ENCODE measurements at regions not wholly inside any gene's neighbourhood (a gene's known extent, or its start where the extent isn't known, plus 50 kb on each side); places are given as distances from the start of the nearest gene placed in this dataset.

GRCh38 chr14:101225157-101226152 lies 321.9 kb upstream of the RTL1 start:
- no peaks in the 10 kb centered on the region for H3K36me3 ChIP-seq (ENCODE audit: insufficient read depth, low read length)
- H2AFZ ChIP-seq (ENCODE audit: low read depth, low read length), result peak overlapping the region; percentile 69
- H3K9me3 ChIP-seq (ENCODE audit: insufficient read depth, low read length, severe bottlenecking), result no peaks in the 10 kb centered on the region
- H3K79me2 ChIP-seq (ENCODE audit: insufficient read depth, low read length), result no peaks in the 10 kb centered on the region
- peaks cover 55% of the 10 kb centered on the region for H3K4me1 ChIP-seq (ENCODE audit: insufficient read depth, low read length)
- peak overlapping the region in 1 of 2 experiments; percentile 48; a peak in 2 of 4 replicates for H3K4me3 ChIP-seq (ENCODE audit: low read depth in 1 of 2, low read length in 2 of 2)
- H3K27me3 ChIP-seq (ENCODE audit: insufficient read depth, low read length, poor library complexity), result no peaks in the 10 kb centered on the region
- DNase-seq (peak; percentile 98), ATAC-seq (ENCODE audit: insufficient read depth, low read depth) (peak; percentile 79)
- H4K20me1 ChIP-seq (ENCODE audit: insufficient read depth, low read length), result no peaks in the 10 kb centered on the region
- peak overlapping the region; percentile 61 for H3K4me2 ChIP-seq (ENCODE audit: insufficient read depth, low read length)
- TF ChIP-seq CTCF (IDR thresholded peaks at IDR 0.05; ENCODE audit: borderline replicate concordance, extremely low read depth, low read length, poor library complexity, severe bottlenecking), result peak; percentile 72
- no peak for TF ChIP-seq EZH2 (IDR thresholded peaks at IDR 0.05; ENCODE audit: borderline replicate concordance, low read depth, low read length, severe bottlenecking)
- peak overlapping the region; percentile 62 for H3K9ac ChIP-seq (ENCODE audit: low read depth, low read length)
- H3K27ac ChIP-seq (ENCODE audit: low read length), result peak overlapping the region; percentile 96

DNA sequence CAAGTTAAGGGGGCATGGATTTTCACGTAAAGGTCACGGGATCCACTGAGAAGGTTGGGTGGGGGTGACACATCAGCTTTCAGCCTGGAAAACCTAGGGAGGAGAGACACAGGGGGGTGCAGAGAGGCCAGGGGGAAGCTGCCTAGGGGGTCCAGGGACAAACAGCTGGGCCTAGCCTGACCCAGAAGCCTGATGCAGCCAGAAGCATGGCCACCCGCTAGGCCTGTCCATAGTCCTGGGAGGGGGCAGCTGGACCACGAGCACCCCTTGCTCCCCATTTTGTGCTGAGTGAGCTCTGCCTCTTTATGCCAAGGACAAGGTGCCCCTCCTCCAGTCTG lies 322.7 kb upstream of the RTL1 start:
- Histone ChIP-seq H3K9ac (ENCODE audit: low read depth, low read length) (peak overlapping the region; percentile 62), H3K9me3 (ENCODE audit: insufficient read depth, low read length, severe bottlenecking) (no peaks in the 10 kb centered on the region), H3K79me2 (ENCODE audit: insufficient read depth, low read length) (no peaks in the 10 kb centered on the region), H4K20me1 (ENCODE audit: insufficient read depth, low read length) (no peaks in the 10 kb centered on the region), H3K4me1 (ENCODE audit: insufficient read depth, low read length) (peaks cover 55% of the 10 kb centered on the region), H3K4me2 (ENCODE audit: insufficient read depth, low read length) (peak overlapping the region; percentile 61), H3K27ac (ENCODE audit: low read length) (peak overlapping the region; percentile 96), H3K4me3 (ENCODE audit: low read depth in 1 of 2, low read length in 2 of 2) (peak overlapping the region in 1 of 2 experiments; percentile 48; a peak in 2 of 4 replicates), H3K36me3 (ENCODE audit: insufficient read depth, low read length) (no peaks in the 10 kb centered on the region), H3K27me3 (ENCODE audit: insufficient read depth, low read length, poor library complexity) (no peaks in the 10 kb centered on the region), H2AFZ (ENCODE audit: low read depth, low read length) (peak overlapping the region; percentile 69)
- TF ChIP-seq CTCF (IDR thresholded peaks at IDR 0.05; ENCODE audit: borderline replicate concordance, extremely low read depth, low read length, poor library complexity, severe bottlenecking) (no peak), EZH2 (IDR thresholded peaks at IDR 0.05; ENCODE audit: borderline replicate concordance, low read depth, low read length, severe bottlenecking) (no peak)
- DNase-seq, result no peak
- ATAC-seq (ENCODE audit: insufficient read depth, low read depth), result no peak

GRCh38 chr14:101226603-101227425 lies 323.3 kb upstream of the RTL1 start:
- peak overlapping the region; percentile 61 for H3K4me2 ChIP-seq (ENCODE audit: insufficient read depth, low read length)

More at GRCh38 chr14:101226603-101227425, 323.3 kb upstream of the RTL1 start:
- ATAC-seq (ENCODE audit: insufficient read depth, low read depth), result no peak
- Histone ChIP-seq H2AFZ (ENCODE audit: low read depth, low read length) (no peak overlapping the region), H3K4me3 (ENCODE audit: low read depth in 1 of 2, low read length in 2 of 2) (peak overlapping the region in 1 of 2 experiments; percentile 48; a peak in 2 of 4 replicates), H3K27ac (ENCODE audit: low read length) (peak overlapping the region; percentile 96), H3K9ac (ENCODE audit: low read depth, low read length) (peak overlapping the region; percentile 62), H3K36me3 (ENCODE audit: insufficient read depth, low read length) (no peaks in the 10 kb centered on the region), H3K9me3 (ENCODE audit: insufficient read depth, low read length, severe bottlenecking) (no peaks in the 10 kb centered on the region), H3K4me1 (ENCODE audit: insufficient read depth, low read length) (peaks cover 60% of the 10 kb centered on the region), H3K27me3 (ENCODE audit: insufficient read depth, low read length, poor library complexity) (no peaks in the 10 kb centered on the region), H4K20me1 (ENCODE audit: insufficient read depth, low read length) (no peaks in the 10 kb centered on the region), H3K79me2 (ENCODE audit: insufficient read depth, low read length) (no peaks in the 10 kb centered on the region)
- DNase-seq, result peak; percentile 61
- TF ChIP-seq CTCF (IDR thresholded peaks at IDR 0.05; ENCODE audit: borderline replicate concordance, extremely low read depth, low read length, poor library complexity, severe bottlenecking) (no peak), EZH2 (IDR thresholded peaks at IDR 0.05; ENCODE audit: borderline replicate concordance, low read depth, low read length, severe bottlenecking) (no peak)
